PC-9 (cell line): ENCODE measurements at regions not wholly inside any gene's neighbourhood (a gene's known extent, or its start where the extent isn't known, plus 50 kb on each side); places are given as distances from the start of the nearest gene placed in this dataset.

Experiments
- BruUV-seq: library from RNA; stranded (reverse); fragments of 400-500 nt; replicated peaks from 2 replicates; lab custom pipeline; 2021; lab: Mats Ljungman, UMichigan
- CTCF ChIA-PET: fragments of 300-600 bp; sonication (Branson Sonifier 250); formaldehyde crosslinking; loops from one replicate; lab custom pipeline; 2022; ENCODE audit warnings: antibody characterized with exemption; lab: Charles Lee
- POLR2A ChIA-PET: fragments of 300-600 bp; sonication (Branson Sonifier 250); formaldehyde crosslinking; loops from one replicate; lab custom pipeline; 2022; ENCODE audit warnings: antibody characterized with exemption; ENCODE audit not compliant: unreplicated experiment; lab: Charles Lee
- DNase-seq, 2 experiments: peaks; one replicate each; pipeline versions ENCODE4 v3.0.0 to v3.0.0-alpha.2; 2015 to 2022; ENCODE audit warnings: mixed read lengths in 1 of 2
- H2AFZ ChIP-seq: fragments of 200-600 bp; sonication (generic); 2 replicates; pipeline ENCODE4 v1.8.1; 2017; ENCODE audit warnings: antibody characterized with exemption
- H3F3A ChIP-seq: fragments of 200-600 bp; sonication (generic); 2 replicates; pipeline ENCODE4 v1.8.1; 2017; ENCODE audit warnings: antibody characterized with exemption, mild to moderate bottlenecking, low read depth; ENCODE audit not compliant: insufficient read depth
- H3K27ac ChIP-seq: fragments of 200-600 bp; sonication (generic); 2 replicates; pipeline ENCODE4 v1.6.1; 2016; ENCODE audit warnings: mixed run types
- H3K27me3 ChIP-seq: fragments of 200-600 bp; sonication (generic); 2 replicates; pipeline ENCODE4 v1.6.1; 2016; ENCODE audit warnings: low read depth, mixed run types; ENCODE audit not compliant: insufficient read depth
- H3K36me3 ChIP-seq: fragments of 200-600 bp; sonication (generic); 2 replicates; pipeline ENCODE4 v1.6.1; 2016; ENCODE audit warnings: low read depth, mixed run types
- H3K4me1 ChIP-seq: fragments of 200-600 bp; sonication (generic); replicated peaks from 2 replicates; pipeline ENCODE4 v1.6.1; 2016; ENCODE audit warnings: mixed run types; ENCODE audit not compliant: insufficient read depth
- H3K4me2 ChIP-seq: fragments of 200-600 bp; sonication (generic); 2 replicates; pipeline ENCODE4 v1.6.1; 2017; ENCODE audit warnings: mixed run types
- H3K4me3 ChIP-seq: fragments of 200-600 bp; sonication (generic); 2 replicates; pipeline ENCODE4 v1.6.1; 2016; ENCODE audit warnings: mixed run types
- H3K79me2 ChIP-seq: fragments of 200-600 bp; sonication (generic); 2 replicates; pipeline ENCODE4 v1.6.1; 2017; ENCODE audit warnings: low read depth, mixed run types
- H3K9me2 ChIP-seq: fragments of 200-600 bp; sonication (generic); 2 replicates; pipeline ENCODE4 v1.8.1; 2017; ENCODE audit warnings: mild to moderate bottlenecking; ENCODE audit not compliant: insufficient read depth
- H3K9me3 ChIP-seq: fragments of 200-600 bp; sonication (generic); 2 replicates; pipeline ENCODE4 v1.8.1; 2016; ENCODE audit warnings: low read depth; ENCODE audit not compliant: insufficient read depth
- H4K20me1 ChIP-seq: fragments of 200-600 bp; sonication (generic); 2 replicates; pipeline ENCODE4 v1.8.1; 2017; ENCODE audit not compliant: insufficient read depth
- EZH2 ChIP-seq: fragments of 200-600 bp; sonication (generic); IDR thresholded peaks from 2 replicates; pipeline ENCODE4 v1.8.0; 2017; ENCODE audit warnings: antibody characterized with exemption, low read depth
- intact Hi-C: fragments of 100-400 bp; cut with micrococcal nuclease; formaldehyde crosslinking; loops from one replicate; pipeline ENCODE4 v1.10.0; 2022; ENCODE audit not compliant: unreplicated experiment
- TF ChIP-seq, protein P1 (sequence below): fragments of 200-600 bp; sonication (generic); conservative IDR thresholded peaks from 2 replicates; pipeline ENCODE4 v1.6.1; 2017; ENCODE audit warnings: mixed run types, antibody characterized with exemption, mild to moderate bottlenecking, moderate library complexity

DNA sequence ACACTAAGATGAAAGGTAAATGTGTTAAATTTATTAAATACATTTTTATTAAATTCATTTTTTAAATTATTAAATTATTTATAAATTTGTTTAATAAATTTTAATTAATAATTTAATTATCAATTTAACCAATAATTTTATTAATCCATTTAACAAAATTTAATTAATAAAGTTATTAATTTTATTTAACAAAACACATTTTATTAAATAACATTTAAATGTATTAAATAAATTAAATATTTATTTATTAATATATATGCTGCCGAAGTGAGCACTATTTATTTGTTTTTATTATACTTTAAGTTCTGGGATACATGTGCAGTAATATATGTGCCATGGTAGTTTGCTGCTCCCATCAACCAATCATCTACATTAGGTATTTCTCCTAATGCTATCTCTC lies 719.5 kb downstream of the TRIML1 start:
- intact Hi-C loops, result no loop called here
- DNase-seq, result no peak
- no peaks in the 10 kb centered on the region for H3K4me1 ChIP-seq
- no peak overlapping the region for H3K4me2 ChIP-seq
- BruUV-seq, result no TSS peak
- POLR2A ChIA-PET, result no interaction called here
- H2AFZ ChIP-seq, result no peak overlapping the region
- H4K20me1 ChIP-seq, result no peaks in the 10 kb centered on the region
- no peak overlapping the region for H3K4me3 ChIP-seq
- CTCF ChIA-PET, result no interaction called here
- H3K36me3 ChIP-seq, result no peaks in the 10 kb centered on the region
- TF ChIP-seq, protein P1, sequence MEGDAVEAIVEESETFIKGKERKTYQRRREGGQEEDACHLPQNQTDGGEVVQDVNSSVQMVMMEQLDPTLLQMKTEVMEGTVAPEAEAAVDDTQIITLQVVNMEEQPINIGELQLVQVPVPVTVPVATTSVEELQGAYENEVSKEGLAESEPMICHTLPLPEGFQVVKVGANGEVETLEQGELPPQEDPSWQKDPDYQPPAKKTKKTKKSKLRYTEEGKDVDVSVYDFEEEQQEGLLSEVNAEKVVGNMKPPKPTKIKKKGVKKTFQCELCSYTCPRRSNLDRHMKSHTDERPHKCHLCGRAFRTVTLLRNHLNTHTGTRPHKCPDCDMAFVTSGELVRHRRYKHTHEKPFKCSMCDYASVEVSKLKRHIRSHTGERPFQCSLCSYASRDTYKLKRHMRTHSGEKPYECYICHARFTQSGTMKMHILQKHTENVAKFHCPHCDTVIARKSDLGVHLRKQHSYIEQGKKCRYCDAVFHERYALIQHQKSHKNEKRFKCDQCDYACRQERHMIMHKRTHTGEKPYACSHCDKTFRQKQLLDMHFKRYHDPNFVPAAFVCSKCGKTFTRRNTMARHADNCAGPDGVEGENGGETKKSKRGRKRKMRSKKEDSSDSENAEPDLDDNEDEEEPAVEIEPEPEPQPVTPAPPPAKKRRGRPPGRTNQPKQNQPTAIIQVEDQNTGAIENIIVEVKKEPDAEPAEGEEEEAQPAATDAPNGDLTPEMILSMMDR, result no peak
- TF ChIP-seq EZH2, result no peak
- H3K9me3 ChIP-seq, result no peaks in the 10 kb centered on the region
- no peaks in the 10 kb centered on the region for H3K9me2 ChIP-seq
- no peak overlapping the region for H3K27ac ChIP-seq
- no peaks in the 10 kb centered on the region for H3K27me3 ChIP-seq
- H3F3A ChIP-seq, result no peaks in the 10 kb centered on the region
- no peaks in the 10 kb centered on the region for H3K79me2 ChIP-seq

DNA sequence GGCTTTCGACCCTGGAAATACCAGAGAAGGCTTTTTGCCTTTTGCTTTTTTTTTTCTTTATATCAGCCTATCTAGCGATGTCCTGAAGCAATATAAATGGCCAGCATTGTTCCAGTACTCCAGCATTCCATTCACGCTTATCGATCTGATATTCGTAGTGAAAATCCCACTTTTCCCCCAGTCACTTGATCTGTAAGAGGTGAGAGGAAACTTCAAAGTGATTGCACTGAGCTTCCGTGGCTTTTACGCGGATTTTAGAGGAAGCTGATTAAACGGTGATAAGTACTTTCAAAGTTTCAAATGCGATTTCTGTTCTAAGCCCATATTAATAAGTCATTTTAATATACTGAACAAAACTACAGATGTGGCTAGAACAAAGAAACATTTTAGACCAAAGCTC lies 725.5 kb downstream of the TRIML1 start:
- intact Hi-C loops, result no loop called here
- Histone ChIP-seq H3K27me3 (no peaks in the 10 kb centered on the region), H3K9me3 (no peaks in the 10 kb centered on the region)

DNA sequence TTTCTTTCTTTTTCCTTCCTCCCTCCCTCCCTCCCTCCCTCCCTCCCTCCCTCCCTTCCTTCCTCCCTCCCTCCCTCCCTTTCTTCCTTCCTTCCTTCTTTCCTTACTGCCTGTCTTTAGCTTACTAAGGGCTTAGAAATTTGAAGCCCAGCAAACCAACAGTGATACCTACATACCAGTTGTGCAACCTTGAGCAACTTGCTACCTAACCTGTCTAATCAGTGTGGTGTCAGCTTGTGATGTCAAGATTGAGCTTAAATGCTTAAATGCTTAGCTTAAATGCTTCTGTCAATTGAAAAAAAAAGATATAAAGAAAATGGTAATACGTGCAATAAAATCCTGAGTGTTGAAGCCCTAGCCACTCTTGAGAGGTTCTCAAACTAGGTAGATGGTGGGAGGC lies 728.6 kb downstream of the TRIML1 start:
- H3K4me3 ChIP-seq, result no peak overlapping the region
- no peak overlapping the region for H3K4me2 ChIP-seq
- no peaks in the 10 kb centered on the region for H3K9me2 ChIP-seq
- TF ChIP-seq, protein P1, result no peak
- no peak for TF ChIP-seq EZH2
- no peaks in the 10 kb centered on the region for H3K4me1 ChIP-seq
- H4K20me1 ChIP-seq, result no peaks in the 10 kb centered on the region
- H3K9me3 ChIP-seq, result no peaks in the 10 kb centered on the region
- no peak overlapping the region for H3K27ac ChIP-seq
- H2AFZ ChIP-seq, result no peak overlapping the region
- CTCF ChIA-PET, result no interaction called here
- no TSS peak for BruUV-seq
- no peaks in the 10 kb centered on the region for H3K27me3 ChIP-seq
- no peak for DNase-seq
- no peaks in the 10 kb centered on the region for H3F3A ChIP-seq
- H3K79me2 ChIP-seq, result no peaks in the 10 kb centered on the region
- intact Hi-C loops, result no loop called here
- H3K36me3 ChIP-seq, result no peaks in the 10 kb centered on the region
- POLR2A ChIA-PET, result no interaction called here

More for the DNA sequence above, 725.5 kb downstream of the TRIML1 start:
- Histone ChIP-seq H3K4me1 (no peaks in the 10 kb centered on the region), H3K4me2 (no peak overlapping the region), H3K79me2 (no peaks in the 10 kb centered on the region), H3K9me2 (no peaks in the 10 kb centered on the region), H3K27ac (no peak overlapping the region), H3K36me3 (no peaks in the 10 kb centered on the region), H3K4me3 (no peak overlapping the region), H3F3A (no peaks in the 10 kb centered on the region), H4K20me1 (no peaks in the 10 kb centered on the region), H2AFZ (no peak overlapping the region)
- BruUV-seq, result no TSS peak
- no peak for DNase-seq
- POLR2A ChIA-PET, result no interaction called here
- TF ChIP-seq EZH2, result no peak
- TF ChIP-seq, protein P1, result no peak
- CTCF ChIA-PET, result no interaction called here
